Neural progenitor cell (in vitro differentiated cells): ENCODE measurements at regions not wholly inside any gene's neighbourhood (a gene's known extent, or its start where the extent isn't known, plus 50 kb on each side); places are given as distances from the start of the nearest gene placed in this dataset.

Experiments
- CTCF ChIP-seq: fragments of 200-600 bp; sonication (generic); IDR thresholded peaks from 2 replicates; pipeline ENCODE4 v1.5.1; 2017; ENCODE audit warnings: antibody characterized with exemption, mild to moderate bottlenecking
- EZH2 ChIP-seq: fragments of 200-600 bp; sonication (generic); IDR thresholded peaks from 2 replicates; pipeline ENCODE4 v1.6.1; 2017; ENCODE audit warnings: antibody characterized with exemption, mild to moderate bottlenecking, moderate library complexity

GRCh38 chr15:38666865-38667510, 102.4 kb upstream of the RASGRP1 start:
- TF ChIP-seq EZH2 = no peak
- no peak for TF ChIP-seq CTCF
